Tibial nerve (tissue), 4 donors: ENCODE measurements at regions not wholly inside any gene's neighbourhood (a gene's known extent, or its start where the extent isn't known, plus 50 kb on each side); places are given as distances from the start of the nearest gene placed in this dataset.
A peak's percentile ranks its signal among the peaks of the same experiment; 100 is the strongest.

Experiments
- DNase-seq, 2 donors: peaks; one replicate each; pipeline ENCODE4 v3.0.0-alpha.2; 2019; ENCODE audit warnings: low spot score in 2 of 2
- H3K27ac ChIP-seq, 4 donors: fragments of 200-600 bp; sonication (generic) in 3 of 4; one replicate each; pipeline ENCODE4 v1.5.1; 2017 to 2019; ENCODE audit warnings: mild to moderate bottlenecking in 1 of 4
- H3K27me3 ChIP-seq, 2 donors: fragments of 200-600 bp; sonication (generic) in 1 of 2; one replicate each; pipeline versions ENCODE4 v1.5.1 to v1.6.0; 2017 to 2019
- H3K36me3 ChIP-seq, 3 donors: fragments of 200-600 bp; sonication (generic); one replicate each; pipeline ENCODE4 v1.5.1; 2018 to 2019
- H3K4me1 ChIP-seq, 4 donors: fragments of 200-600 bp; sonication (generic) in 3 of 4; one replicate each; pipeline ENCODE4 v1.5.1; 2017 to 2019
- H3K4me3 ChIP-seq, 4 donors: fragments of 200-600 bp; sonication (generic) in 3 of 4; one replicate each; pipeline ENCODE4 v1.5.1; 2017 to 2019; ENCODE audit warnings: mild to moderate bottlenecking in 1 of 4, moderate library complexity in 1 of 4
- H3K9me3 ChIP-seq, 4 donors: fragments of 200-600 bp; sonication (generic) in 3 of 4; one replicate each; pipeline ENCODE4 v1.5.1; 2017 to 2019
- CTCF ChIP-seq, 5 experiments: fragments of 200-600 bp in 3 of 5; fragments of 450-650 bp in 2 of 5; sonication (generic) in 3 of 5; IDR thresholded peaks; one replicate each; pipeline ENCODE4 v1.5.1; 2016 to 2019; ENCODE audit warnings: antibody characterized with exemption in 5 of 5, mild to moderate bottlenecking in 3 of 5, moderate library complexity in 2 of 5
- EP300 ChIP-seq, 2 donors: sonication (generic); formaldehyde crosslinking; IDR thresholded peaks; one replicate each; pipeline ENCODE4 v1.6.1; 2017; ENCODE audit warnings: antibody characterized with exemption in 2 of 2, mild to moderate bottlenecking in 1 of 2
- POLR2A ChIP-seq, 2 donors: fragments of 450-650 bp; IDR thresholded peaks; one replicate each; pipeline ENCODE4 v1.6.1; 2017; ENCODE audit warnings: antibody characterized with exemption in 2 of 2, mild to moderate bottlenecking in 2 of 2, moderate library complexity in 2 of 2
- WGBS, 2 donors: methylation state at CpG; one replicate each; pipeline ENCODE4 v1.1.5; 2018; 5-methylcytosine and 5-hydroxymethylcytosine counted together

- Histone ChIP-seq H3K36me3 (no peaks in the 10 kb centered on the region), H3K9me3 (no peaks in the 10 kb centered on the region), H3K27ac (peak overlapping the region in 1 of 4 donors; percentile 45), H3K27me3 (no peaks in the 10 kb centered on the region), H3K4me1 (peaks cover 0 to 20% (median 8%) of the 10 kb centered on the region in 4 donors), H3K4me3 (no peak overlapping the region)
- DNase-seq, result peak in 1 of 2 donors; percentile 16
- TF ChIP-seq POLR2A (IDR thresholded peaks at IDR 0.05) (no peak), EP300 (IDR thresholded peaks at IDR 0.05) (peak in 1 of 2 donors; percentile 33), CTCF (IDR thresholded peaks at IDR 0.05) (no peak)
- whole genome bisulfite sequencing, 2 donors, result 36 to 48% methylated on average over 6 of the region's 6 CpGs
Measured at GRCh38 chr11:128208329-128209137, 378.8 kb downstream of the ETS1 start.

GRCh38 chr11:128207861-128208321, 379.5 kb downstream of the ETS1 start:
- WGBS, 2 donors, result 69 to 72% methylated on average over 3 of the region's 3 CpGs
- TF ChIP-seq POLR2A (IDR thresholded peaks at IDR 0.05) (no peak), EP300 (IDR thresholded peaks at IDR 0.05) (no peak), CTCF (IDR thresholded peaks at IDR 0.05) (no peak)
- peak overlapping the region in 1 of 4 donors; percentile 45 for H3K27ac ChIP-seq

GRCh38 chr11:128206461-128206860, 380.9 kb downstream of the ETS1 start:
- Histone ChIP-seq H3K27me3 (no peaks in the 10 kb centered on the region), H3K27ac (no peak overlapping the region), H3K4me3 (no peak overlapping the region), H3K36me3 (no peaks in the 10 kb centered on the region), H3K4me1 (peaks cover 0 to 20% (median 8%) of the 10 kb centered on the region in 4 donors), H3K9me3 (no peaks in the 10 kb centered on the region)
- no peak for TF ChIP-seq POLR2A (IDR thresholded peaks at IDR 0.05)
- TF ChIP-seq EP300 (IDR thresholded peaks at IDR 0.05), result no peak
- DNase-seq, result no peak

More at GRCh38 chr11:128207861-128208321, 379.5 kb downstream of the ETS1 start:
- Histone ChIP-seq H3K27me3 (no peaks in the 10 kb centered on the region), H3K36me3 (no peaks in the 10 kb centered on the region), H3K4me1 (peaks cover 0 to 20% (median 8%) of the 10 kb centered on the region in 4 donors), H3K9me3 (no peaks in the 10 kb centered on the region), H3K4me3 (no peak overlapping the region)
- no peak for DNase-seq

- DNase-seq, result no peak
- no peaks in the 10 kb centered on the region for H3K36me3 ChIP-seq
- H3K4me1 ChIP-seq, result peaks cover 0 to 20% (median 8%) of the 10 kb centered on the region in 4 donors
Measured at GRCh38 chr11:128205796-128206195, 381.6 kb downstream of the ETS1 start.

GRCh38 chr11:128204898-128205297, 382.5 kb downstream of the ETS1 start:
- H3K9me3 ChIP-seq, result no peaks in the 10 kb centered on the region
- H3K4me1 ChIP-seq, result peaks cover 0 to 17% (median 8%) of the 10 kb centered on the region in 4 donors
- H3K27me3 ChIP-seq, result no peaks in the 10 kb centered on the region
- WGBS, 2 donors, result 88 to 94% methylated on average over 3 of the region's 3 CpGs
- H3K4me3 ChIP-seq, result no peak overlapping the region
- TF ChIP-seq EP300 (IDR thresholded peaks at IDR 0.05), result no peak
- TF ChIP-seq POLR2A (IDR thresholded peaks at IDR 0.05), result no peak
- TF ChIP-seq CTCF (IDR thresholded peaks at IDR 0.05), result no peak
- DNase-seq, result no peak
- H3K36me3 ChIP-seq, result no peaks in the 10 kb centered on the region
- H3K27ac ChIP-seq, result no peak overlapping the region

More at GRCh38 chr11:128205796-128206195, 381.6 kb downstream of the ETS1 start:
- Histone ChIP-seq H3K27me3 (no peaks in the 10 kb centered on the region), H3K4me3 (no peak overlapping the region), H3K27ac (no peak overlapping the region), H3K9me3 (no peaks in the 10 kb centered on the region)
- no peak for TF ChIP-seq CTCF (IDR thresholded peaks at IDR 0.05)
- no peak for TF ChIP-seq EP300 (IDR thresholded peaks at IDR 0.05)
- TF ChIP-seq POLR2A (IDR thresholded peaks at IDR 0.05), result no peak
